ENCODE measurements at regions not wholly inside any gene's neighbourhood (a gene's known extent, or its start where the extent isn't known, plus 50 kb on each side); places are given as distances from the start of the nearest gene placed in this dataset.
A peak's percentile ranks its signal among the peaks of the same experiment; 100 is the strongest.

DNA sequence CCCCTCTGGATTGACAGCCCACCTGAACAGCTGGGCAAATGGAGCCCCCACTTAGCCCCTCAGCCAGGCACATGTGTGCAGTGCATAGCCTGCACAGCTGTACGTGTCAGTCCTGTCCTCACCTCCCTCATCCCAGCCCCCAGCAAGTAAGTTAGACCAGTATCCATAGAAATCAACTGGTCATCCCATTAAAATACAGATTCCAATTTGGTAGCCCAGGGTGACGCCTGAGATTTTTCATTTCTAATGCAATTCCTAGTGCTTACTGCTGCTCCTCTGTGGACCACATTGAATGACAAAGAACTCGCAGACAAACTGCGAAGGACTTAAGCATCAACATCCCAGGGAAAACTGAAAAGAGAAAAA lies 99.0 kb upstream of the GJB5 start:
- DNase-seq (ENCODE audit: low spot score): no peak

DNA sequence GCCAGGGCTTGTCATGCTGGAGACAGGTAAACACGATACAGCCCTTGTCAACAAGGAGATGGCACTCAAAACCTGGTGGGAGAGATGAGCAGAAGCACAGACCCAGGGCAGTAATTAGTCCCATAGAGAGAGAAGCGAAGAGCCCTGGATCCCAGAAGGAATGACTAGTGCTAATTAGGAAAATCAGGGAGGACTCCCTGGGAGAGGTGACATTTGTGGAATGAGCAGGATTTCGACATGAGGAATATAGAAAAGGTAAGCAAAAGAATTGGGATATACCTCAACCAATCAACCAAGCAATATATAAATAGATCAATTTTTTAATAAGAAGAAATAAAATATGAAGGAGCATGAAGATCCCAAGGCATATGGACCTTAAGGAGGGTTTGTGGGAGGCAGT lies 98.5 kb upstream of the GJB5 start:
- no peak for DNase-seq (ENCODE audit: low spot score)

DNA sequence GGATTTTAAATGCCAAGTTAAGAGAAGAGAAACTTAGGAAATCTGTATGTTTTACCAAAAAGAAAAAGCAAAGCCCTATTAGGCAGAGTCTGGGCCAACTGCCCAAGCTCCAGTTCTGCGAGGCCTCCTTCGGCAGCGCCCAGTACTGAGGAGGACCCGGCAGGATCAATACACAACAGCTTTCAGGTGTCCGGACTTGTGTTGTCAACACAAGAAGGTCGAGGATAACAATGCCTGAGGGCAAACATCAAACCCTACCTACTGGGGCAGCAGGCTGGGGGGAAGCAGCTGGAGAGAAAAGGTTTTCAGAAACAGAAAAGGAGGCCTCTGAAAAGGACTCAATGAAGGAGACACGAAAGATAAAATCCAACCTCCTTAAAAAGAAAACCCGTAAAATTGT lies 98.1 kb upstream of the GJB5 start:
- no peak for DNase-seq (ENCODE audit: low spot score)

DNA sequence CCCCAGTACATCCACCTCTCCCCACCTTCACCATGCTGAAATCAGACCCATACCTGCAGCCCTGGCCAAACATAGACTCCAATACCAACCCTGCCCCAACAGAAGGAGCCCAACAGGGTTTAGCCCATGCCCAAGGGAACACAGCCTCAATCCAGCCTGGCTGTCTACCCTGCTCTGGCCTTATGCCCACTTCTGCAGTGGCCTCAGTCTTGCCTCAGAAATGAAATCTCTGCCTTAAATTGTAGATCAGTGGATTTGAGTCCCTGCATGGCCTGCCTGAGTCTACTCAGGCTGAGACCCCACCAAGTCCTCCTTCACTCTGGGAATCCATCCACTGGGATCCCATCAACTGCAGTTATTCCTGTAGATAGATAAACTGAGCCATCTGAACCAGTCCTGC lies 97.6 kb upstream of the GJB5 start:
- no peak for DNase-seq (ENCODE audit: low spot score)

DNA sequence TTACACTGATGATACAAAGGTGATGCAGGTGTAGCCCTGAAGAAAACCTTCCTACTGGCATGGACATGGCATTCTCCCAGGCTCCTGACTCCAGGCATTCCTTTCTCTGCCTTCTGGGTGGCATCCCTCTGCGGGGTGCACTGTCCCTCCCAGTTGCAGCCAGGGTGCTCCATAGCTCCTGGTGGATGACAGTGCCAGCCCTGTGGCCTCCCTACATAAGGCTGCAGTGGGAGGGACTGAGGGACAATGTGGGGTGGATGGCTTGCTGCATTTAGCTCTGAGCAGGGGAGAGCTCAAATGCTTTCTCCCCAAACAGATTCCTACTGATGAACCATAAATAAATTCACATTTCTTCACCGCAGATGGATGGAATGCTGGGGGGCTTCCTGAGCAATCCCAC lies 97.0 kb upstream of the GJB5 start:
- DNase-seq (ENCODE audit: low spot score): no peak

DNA sequence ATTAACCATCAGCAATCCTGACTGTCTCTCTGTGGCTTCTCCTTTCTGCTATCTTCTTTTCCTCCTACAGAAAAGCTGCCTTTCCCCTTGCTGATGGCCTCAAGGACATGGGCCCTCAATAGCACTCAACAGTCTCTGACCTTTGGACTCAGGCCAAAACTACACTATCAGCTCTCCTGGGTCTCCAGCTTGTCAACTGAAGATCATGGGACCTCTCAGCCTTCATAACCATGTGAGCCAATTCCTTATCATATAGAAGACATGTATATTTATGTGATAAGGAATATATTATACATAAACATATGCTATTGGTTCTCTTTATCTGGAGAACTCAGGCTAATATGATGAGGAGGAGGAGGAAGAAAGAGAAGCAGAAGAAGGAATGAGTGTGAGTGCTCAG lies 91.8 kb upstream of the GJB5 start:
- DNase-seq (ENCODE audit: low spot score): no peak

DNA sequence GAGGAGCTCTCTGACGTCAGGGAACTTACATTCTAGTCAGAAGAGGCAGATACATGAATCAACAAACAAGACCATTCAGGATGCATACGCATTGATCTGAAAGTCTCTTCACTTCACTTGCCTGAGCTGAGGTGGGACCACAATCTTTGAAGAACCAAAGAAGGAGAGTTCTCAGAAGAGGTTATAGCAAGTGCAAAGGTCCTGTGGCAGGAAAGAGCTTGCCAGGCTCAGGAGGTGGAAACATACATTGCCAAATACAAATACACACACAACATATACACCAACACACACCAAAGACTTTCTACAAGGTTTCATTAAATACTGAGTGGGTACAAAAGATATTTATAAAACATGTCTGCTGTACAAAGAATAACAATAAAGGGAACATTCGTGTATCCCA lies 86.8 kb upstream of the GJB5 start:
- DNase-seq (ENCODE audit: low spot score): no peak

DNA sequence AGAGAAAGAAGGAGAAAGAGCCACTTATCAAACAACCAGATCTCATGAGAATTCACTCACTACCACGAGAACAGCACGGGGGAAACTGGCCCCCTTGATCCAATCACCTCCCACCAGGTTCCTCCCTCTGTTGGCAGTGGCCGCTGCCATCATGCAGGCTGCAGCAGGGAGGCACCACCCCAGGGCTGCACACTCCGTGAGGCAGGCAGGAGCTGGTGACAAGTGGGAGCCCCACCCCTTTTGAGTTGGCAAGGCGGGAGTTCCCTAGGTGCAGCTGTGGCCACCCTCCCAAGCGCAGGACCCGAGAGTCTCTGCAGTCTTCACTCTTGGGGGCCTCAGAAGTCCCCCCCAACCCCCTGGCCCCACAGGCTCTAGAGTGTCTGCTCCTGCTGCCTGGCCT lies 83.9 kb upstream of the GJB5 start:
- no peak for DNase-seq (ENCODE audit: low spot score)

DNA sequence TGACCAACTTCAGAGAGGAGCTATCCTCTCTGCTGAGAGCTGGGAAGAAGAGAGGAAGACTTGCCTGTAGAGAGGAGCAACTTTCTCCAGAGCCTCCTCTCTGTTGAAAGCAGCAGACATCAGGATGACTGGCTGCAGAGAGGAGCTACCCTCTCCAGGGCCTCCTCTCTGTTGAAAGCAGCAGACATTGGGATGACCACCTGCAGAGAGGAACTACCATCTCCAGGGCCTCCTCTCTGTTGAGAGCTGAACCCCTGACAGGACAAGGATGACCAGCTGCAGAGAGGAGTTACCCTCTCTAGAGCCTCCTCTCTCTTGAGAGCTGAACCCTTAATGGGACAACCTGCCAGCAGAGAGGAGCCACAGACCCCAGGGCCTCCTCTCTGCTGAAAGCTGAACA lies 83.0 kb upstream of the GJB5 start:
- DNase-seq (ENCODE audit: low spot score): no peak

DNA sequence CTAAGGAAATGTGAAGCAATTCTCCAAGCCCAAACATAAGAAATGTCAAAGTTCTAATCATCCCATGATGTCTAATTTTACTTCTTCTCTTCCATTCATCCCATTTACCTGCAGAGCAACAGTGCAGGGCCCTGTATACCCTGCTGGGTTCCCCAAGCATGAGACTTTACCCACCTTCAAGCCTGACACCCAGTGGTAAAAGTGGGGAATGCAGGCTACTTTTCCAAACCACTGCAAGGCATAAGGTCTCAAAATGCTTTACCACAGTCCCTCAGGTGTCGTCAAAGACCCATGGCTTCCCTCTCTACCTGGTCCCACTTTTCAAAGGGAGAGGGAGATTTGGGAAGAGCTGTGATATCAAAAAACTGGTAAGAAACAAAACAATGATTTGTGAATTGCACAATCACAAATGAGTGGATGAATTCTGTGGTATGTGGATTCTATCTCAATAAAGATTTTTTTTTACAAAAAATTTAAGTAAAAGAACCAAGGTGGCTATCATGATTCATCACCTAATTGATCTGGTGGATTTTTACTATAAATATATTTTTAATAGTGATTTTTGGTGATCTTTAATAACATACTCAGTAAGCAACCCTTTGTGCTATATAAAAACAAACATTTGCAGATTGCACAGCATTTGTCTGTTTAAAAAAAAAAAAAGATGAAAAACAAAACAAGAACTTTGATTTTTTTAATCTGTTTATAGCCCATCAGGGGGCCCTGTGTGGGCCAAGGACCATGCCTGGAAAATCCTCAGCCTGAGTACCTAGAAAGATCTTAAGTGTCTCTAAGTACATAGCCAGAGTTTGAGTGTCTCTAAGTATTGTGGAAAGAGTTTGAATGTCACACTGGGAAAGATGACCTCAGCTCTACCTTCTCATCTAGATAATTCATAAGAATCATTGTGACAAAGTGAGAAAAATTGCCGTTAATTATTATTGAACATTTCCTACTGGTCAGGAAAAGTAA lies 73.1 kb upstream of the GJB5 start:
- peak; percentile 46 for DNase-seq (ENCODE audit: low spot score)

DNA sequence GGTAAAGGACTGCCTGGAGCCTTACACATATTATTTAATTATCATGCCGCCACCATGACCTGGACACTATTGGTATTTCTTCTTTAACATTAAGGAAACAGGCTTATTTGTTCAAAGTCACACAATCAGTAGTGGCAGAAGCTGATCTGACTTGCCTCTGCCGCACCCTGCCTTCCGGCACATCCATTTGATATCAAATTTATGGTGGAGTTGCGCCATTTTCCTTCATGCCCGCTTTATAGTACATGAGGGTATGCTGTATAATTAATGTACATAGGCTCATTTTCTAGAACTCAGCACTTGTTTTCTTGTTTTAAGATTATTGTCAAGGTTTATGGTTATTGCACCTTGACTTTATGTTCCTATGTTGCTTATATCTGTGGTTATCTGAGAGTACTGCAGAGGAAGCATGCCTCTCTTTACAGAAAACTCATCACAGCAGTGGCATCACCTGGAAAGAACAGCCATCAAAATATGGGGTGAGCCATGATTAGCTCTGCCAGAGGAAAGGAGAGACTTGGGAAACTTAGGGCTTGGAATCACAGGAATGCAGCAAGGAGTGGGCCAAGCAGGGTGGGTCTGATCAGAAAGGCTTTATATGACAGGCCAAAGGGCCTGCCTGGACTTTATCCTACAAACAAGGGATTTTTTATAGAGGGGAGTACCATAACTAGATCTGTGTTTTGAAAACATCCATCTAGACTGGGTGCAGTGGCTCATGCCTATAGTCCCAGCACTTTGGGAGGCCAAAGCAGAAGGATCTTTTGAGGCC lies 72.2 kb upstream of the GJB5 start:
- DNase-seq (ENCODE audit: low spot score): peak; percentile 61

DNA sequence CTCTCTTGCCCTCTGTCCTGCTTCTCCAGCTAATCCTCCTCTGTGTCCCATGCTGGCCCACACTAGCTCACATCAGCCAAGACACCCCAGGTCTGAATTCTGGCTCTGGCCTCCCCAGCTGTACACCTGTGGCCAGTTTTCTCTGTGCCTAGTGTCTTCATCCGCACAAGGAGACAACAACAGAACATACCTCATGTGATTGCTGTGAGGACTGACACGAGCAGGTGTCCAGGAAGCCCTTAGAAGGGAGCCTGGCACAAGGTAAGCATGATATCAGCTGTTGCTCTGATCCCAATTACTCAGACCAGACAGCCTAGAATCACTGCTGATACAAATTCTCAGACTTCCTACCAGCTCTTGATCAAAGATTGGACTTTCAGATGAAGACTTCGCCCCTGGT lies 71.2 kb upstream of the GJB5 start:
- no peak for DNase-seq (ENCODE audit: low spot score)

DNA sequence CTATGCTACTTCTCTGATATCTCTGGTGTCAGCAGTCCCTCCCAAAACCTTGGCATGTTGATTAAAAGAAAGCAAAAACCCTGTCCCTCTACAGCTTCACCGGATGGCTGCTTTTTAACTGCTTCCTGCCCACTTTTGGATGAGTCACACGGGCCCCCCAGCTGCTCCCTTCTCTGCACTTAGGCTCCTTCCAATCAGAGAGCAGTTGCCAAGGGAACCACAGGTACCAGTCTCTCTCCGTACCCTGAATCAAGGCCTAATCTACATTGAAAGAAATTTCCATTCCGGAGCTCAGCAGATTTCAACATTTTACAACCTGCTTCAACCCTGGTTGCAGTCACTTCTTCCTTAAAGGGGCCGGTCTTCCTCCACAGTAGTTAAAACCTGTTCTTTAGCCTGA lies 70.6 kb upstream of the GJB5 start:
- peak; percentile 37 for DNase-seq (ENCODE audit: low spot score)

DNA sequence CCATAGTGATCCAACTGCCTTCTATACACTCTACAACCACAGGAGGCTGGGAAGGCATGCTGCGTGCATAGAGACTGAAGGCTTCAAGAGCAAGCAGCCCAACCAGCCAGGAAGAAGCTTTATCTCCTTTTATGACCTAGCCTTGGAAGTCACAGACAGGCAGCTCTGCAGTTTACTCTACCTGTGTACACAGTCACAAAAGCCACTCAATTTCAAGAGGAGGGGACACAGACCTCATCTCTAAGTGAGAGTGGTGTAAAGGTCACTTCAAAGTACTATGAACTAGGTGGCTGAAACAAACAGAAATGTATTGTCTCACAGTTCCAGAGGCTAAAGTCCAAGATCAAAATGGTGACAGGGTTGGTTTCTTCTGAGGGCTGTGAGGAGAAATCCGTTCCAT lies 69.6 kb upstream of the GJB5 start:
- DNase-seq (ENCODE audit: low spot score): peak; percentile 52

DNA sequence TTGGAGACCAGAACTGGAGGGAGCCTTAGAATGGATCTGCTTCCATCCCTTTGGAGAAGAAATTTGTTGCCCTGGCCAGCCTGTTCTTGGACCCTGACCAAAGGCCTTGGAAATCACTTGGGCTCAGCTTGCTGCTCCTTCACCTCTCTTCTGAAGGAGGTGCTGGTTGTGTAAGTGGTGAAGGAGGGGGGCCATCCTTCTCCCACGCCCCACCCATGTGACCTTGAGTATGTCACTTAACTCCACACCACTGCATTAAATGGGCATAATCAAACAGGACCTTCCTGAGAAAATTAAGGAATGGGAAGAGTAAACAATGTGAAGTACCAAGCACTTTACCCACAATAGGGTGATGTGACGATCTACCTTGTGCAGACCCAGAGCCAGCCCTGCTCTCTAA lies 68.3 kb upstream of the GJB5 start:
- DNase-seq (ENCODE audit: low spot score): no peak

DNA sequence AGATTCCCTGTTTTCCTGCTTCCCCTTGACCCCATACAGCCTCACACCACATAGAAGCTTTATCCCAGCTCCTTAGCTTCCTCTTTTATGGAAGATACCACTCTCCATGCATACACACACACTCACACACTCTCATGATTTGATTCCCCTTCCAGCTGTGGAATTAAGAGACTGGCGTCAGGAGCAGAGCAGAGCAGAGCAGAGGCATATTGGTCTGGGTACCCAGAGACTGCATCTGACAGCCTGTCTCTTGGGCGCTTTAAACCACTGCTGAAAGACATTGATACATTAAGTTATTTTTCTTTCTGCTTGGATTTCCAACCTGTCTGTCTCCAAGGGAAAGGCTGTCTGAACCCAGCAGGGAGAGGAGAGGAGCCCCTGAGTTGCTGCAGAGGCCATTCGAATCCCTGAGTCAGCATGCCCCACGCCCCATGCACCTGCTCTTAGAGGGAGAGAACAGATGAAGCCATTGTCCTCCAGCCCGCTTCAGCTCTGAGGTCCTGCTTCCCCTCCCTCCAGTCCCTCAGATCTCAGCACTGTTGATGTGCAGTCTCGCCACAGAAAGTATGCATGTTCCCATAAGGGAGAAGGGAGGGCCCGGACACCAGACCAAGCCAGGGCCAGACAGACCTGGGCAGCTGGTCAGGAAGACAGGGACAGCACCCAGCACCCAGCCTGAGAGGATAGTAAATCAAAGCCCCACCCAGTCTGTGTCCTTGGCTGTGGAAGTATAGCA lies 66.7 kb upstream of the GJB5 start:
- DNase-seq (ENCODE audit: low spot score): peak; percentile 57

DNA sequence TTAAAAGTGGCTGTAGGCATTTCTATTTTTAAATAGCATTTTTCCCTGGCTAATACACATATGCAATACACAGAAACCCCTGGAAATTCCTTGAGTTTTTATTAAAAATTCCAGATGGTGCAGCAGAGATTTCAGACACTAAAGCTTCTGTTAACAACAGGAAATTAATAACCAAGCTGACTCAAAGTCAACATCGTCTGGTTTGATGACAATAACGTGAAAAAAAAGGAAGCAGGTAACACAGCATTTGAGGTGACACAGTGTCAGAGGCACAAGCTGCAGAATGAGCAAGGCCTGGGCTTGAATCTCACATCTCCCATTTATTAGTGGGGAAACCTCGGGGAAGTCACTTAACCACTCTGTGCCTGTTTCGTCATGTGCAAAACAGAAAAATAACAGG lies 64.6 kb upstream of the GJB5 start:
- DNase-seq (ENCODE audit: low spot score): peak; percentile 55

DNA sequence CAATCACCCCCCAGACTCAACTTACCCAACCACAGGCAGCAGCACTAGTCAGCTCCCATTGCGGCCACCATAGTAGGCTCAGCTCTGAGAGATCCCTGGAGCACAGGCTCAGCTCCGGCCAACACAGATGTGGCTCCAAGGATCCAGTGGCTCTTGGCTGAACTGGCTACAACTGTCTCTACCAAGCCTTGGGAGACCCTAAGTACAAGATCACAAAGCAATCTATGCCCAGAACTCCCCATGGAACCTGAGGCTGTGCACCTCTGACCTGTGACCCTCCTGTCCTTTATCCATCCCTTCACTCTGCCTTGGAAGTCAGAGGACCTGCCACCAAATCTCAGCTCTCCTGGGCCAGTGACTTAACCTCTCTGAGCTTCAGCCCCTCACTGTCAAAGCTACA lies 61.8 kb upstream of the GJB5 start:
- no peak for DNase-seq (ENCODE audit: low spot score)

DNA sequence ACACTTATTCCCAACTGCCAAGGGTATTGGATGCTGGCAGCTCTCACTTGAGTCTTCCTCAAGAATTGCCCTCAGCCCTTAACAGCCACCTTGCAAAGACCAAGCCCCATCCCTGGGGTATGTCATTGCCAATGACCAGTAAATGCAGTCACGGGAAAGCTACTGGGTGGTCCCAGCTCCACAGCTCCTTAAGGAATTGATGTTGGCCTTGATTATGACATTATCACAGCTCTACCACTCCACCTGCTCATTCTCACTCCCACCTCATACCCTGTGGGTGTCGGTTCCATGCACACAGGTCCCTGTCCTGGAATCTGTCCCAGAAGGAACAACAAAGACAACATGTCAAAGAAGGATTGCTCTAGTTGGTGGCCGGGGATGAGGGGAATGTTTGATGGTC lies 60.5 kb upstream of the GJB5 start:
- DNase-seq (ENCODE audit: low spot score): no peak

DNA sequence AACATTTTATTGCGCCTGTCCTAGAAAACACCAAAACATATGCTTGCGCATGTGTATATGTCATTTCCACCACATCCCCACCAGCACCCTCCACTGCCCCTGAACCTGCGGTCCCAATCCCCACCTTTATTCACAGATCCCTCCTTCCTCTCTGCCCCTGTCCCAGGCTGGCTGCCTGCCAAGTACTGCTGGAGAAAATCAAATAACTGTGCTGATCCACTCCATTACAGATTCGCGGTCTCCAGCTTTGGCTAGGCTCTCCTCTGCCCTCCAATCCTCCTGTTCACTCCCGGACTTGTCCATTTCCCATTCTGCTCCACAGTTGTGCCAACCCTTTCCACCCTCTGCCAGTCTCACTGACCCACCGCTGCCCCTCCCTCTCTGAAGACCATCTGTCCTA lies 59.3 kb upstream of the GJB5 start:
- no peak for DNase-seq (ENCODE audit: low spot score)

DNA sequence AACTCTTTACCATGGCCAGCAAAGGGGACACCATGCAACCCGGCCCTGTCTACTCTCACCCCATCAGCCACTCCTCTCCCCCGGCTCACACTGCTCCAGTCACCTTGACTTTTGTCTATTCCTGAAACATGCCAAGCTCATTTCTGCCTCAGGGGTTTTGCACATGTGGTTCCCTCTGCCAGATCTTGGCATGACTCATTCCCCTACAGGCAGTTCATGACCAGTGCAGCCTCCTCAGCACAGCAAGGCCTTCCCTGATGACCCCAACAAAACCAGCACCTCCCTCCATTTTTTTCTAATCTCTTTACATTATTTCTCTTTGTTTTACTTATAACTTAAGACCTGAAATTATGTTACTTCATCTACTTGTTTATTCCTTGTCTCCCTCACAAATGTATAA lies 58.6 kb upstream of the GJB5 start:
- DNase-seq (ENCODE audit: low spot score): peak; percentile 23

DNA sequence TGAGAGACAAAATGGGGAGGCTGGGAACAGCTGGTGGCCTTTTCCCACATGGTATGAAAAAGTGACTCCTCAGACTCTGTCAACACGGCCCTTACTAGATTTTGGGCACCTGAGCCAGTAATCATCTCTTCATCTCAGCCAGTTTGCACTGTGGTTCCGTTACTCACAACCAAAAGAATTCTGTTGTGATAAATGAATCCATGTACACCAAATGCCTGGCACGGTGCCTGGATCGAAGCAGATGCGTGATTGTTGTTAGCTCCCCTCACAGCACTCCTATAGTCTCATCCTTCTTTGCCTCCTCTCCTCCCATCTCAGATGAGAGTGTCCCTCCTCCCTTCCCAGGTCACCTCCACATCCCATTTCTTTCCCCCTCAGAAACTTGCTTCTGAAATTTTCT lies 57.9 kb upstream of the GJB5 start:
- DNase-seq (ENCODE audit: low spot score): no peak

DNA sequence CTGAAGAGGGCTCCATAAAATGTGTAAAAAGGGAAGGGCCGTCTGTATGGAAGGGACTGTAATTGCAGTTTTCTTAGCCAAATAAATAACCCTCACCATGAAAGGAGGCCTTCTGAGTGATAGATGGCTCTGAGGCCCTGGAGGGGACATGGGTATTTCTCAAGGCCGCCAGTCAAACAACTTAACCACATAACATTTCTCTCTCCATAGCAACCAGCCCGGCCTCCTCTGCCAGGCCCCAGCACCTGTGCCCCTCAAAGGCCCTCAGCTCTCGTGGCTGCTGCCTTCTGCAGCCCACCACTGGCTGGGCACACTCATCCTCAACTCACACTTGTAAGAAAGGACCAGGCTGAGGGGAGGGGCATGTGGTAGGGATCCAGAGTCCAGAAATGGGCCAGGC lies 57.0 kb upstream of the GJB5 start:
- no peak for DNase-seq (ENCODE audit: low spot score)

All from LoVo (cell line).